Smooth muscle cell (in vitro differentiated cells): ENCODE measurements at regions not wholly inside any gene's neighbourhood (a gene's known extent, or its start where the extent isn't known, plus 50 kb on each side); places are given as distances from the start of the nearest gene placed in this dataset.

Experiments used
- DNase-seq: peaks from one replicate; lab custom pipeline; 2025; ENCODE audit not compliant: unreplicated experiment; lab: John Stamatoyannopoulos, UW
- H2AFZ ChIP-seq: fragments of 200-600 bp; sonication (generic); 2 replicates; pipeline ENCODE4 v1.6.0; 2016; ENCODE audit warnings: antibody characterized with exemption, low read depth, mild to moderate bottlenecking
- H3F3A ChIP-seq: fragments of 200-600 bp; sonication (generic); 2 replicates; pipeline ENCODE4 v1.6.0; 2017; ENCODE audit warnings: antibody characterized with exemption, low read depth
- H3K27ac ChIP-seq: fragments of 200-600 bp; sonication (generic); 2 replicates; pipeline ENCODE4 v1.5.1; 2016; ENCODE audit warnings: low read depth, mild to moderate bottlenecking
- H3K27me3 ChIP-seq: fragments of 200-600 bp; sonication (generic); 2 replicates; pipeline ENCODE4 v1.6.1; 2016; ENCODE audit warnings: low read depth, mild to moderate bottlenecking
- H3K36me3 ChIP-seq: fragments of 200-600 bp; sonication (generic); 2 replicates; pipeline ENCODE4 v1.5.1; 2016; ENCODE audit warnings: low read depth
- H3K4me1 ChIP-seq: fragments of 200-600 bp; sonication (generic); 2 replicates; pipeline ENCODE4 v1.5.1; 2016; ENCODE audit warnings: low read depth
- H3K4me2 ChIP-seq: fragments of 200-600 bp; sonication (generic); 2 replicates; pipeline ENCODE4 v1.6.0; 2016; ENCODE audit warnings: mild to moderate bottlenecking
- H3K4me3 ChIP-seq: fragments of 200-600 bp; sonication (generic); 2 replicates; pipeline ENCODE4 v1.5.1; 2016; ENCODE audit warnings: mild to moderate bottlenecking
- H3K79me2 ChIP-seq: fragments of 200-600 bp; sonication (generic); 2 replicates; pipeline ENCODE4 v1.6.0; 2016; ENCODE audit warnings: low read depth, mild to moderate bottlenecking
- H3K9ac ChIP-seq: fragments of 200-600 bp; sonication (generic); 2 replicates; pipeline ENCODE4 v1.6.0; 2016; ENCODE audit warnings: low read depth
- H3K9me3 ChIP-seq: fragments of 200-600 bp; sonication (generic); replicated peaks from 2 replicates; pipeline ENCODE4 v1.5.1; 2016; ENCODE audit warnings: low read depth
- H4K20me1 ChIP-seq: fragments of 200-600 bp; sonication (generic); 2 replicates; pipeline ENCODE4 v1.6.0; 2016; ENCODE audit warnings: low read depth
- CTCF ChIP-seq: fragments of 200-600 bp; sonication (generic); IDR thresholded peaks from 2 replicates; pipeline ENCODE4 v1.5.1; 2017; ENCODE audit warnings: borderline replicate concordance, mild to moderate bottlenecking, antibody characterized with exemption; ENCODE audit not compliant: insufficient read depth, poor library complexity, severe bottlenecking
- WGBS: methylation state at CpG from one replicate; pipeline ENCODE4 v1.1.7; 2016; ENCODE audit warnings: low lambda C conversion rate; 5-methylcytosine and 5-hydroxymethylcytosine counted together

GRCh38 chr13:66037096-66037495 lies 1193.0 kb downstream of the PCDH9 start:
- Histone ChIP-seq H2AFZ (no peak overlapping the region), H3K4me1 (peaks cover 9% of the 10 kb centered on the region), H3K4me3 (no peak overlapping the region), H4K20me1 (no peaks in the 10 kb centered on the region), H3K79me2 (no peaks in the 10 kb centered on the region), H3K27ac (no peak overlapping the region), H3F3A (no peaks in the 10 kb centered on the region), H3K4me2 (no peak overlapping the region), H3K27me3 (no peaks in the 10 kb centered on the region), H3K9ac (no peak overlapping the region), H3K36me3 (no peaks in the 10 kb centered on the region), H3K9me3 (no peaks in the 10 kb centered on the region)
- WGBS: 81% methylated on average over 2 of the region's 2 CpGs
- no peak for TF ChIP-seq CTCF
- DNase-seq: no peak

GRCh38 chr13:66036636-66037035 lies 1193.5 kb downstream of the PCDH9 start:
- WGBS: 68% methylated on average over 2 of the region's 2 CpGs
- H3K4me2 ChIP-seq: peak overlapping the region; percentile 49
- H3K4me1 ChIP-seq: peaks cover 9% of the 10 kb centered on the region
- no peaks in the 10 kb centered on the region for H4K20me1 ChIP-seq
- H3K4me3 ChIP-seq: no peak overlapping the region
- H3K27me3 ChIP-seq: no peaks in the 10 kb centered on the region
- H2AFZ ChIP-seq: no peak overlapping the region
- H3K9ac ChIP-seq: no peak overlapping the region
- no peaks in the 10 kb centered on the region for H3K9me3 ChIP-seq
- no peaks in the 10 kb centered on the region for H3K79me2 ChIP-seq
- TF ChIP-seq CTCF: no peak
- no peak for DNase-seq
- H3K27ac ChIP-seq: no peak overlapping the region
- no peaks in the 10 kb centered on the region for H3F3A ChIP-seq
- no peaks in the 10 kb centered on the region for H3K36me3 ChIP-seq

- Histone ChIP-seq H3K79me2 (no peaks in the 10 kb centered on the region), H3K9ac (no peak overlapping the region), H2AFZ (no peak overlapping the region), H3F3A (no peaks in the 10 kb centered on the region), H3K9me3 (no peaks in the 10 kb centered on the region), H3K27ac (no peak overlapping the region), H3K27me3 (no peaks in the 10 kb centered on the region), H3K4me1 (peaks cover 9% of the 10 kb centered on the region), H3K4me2 (peak overlapping the region; percentile 49), H4K20me1 (no peaks in the 10 kb centered on the region), H3K36me3 (no peaks in the 10 kb centered on the region), H3K4me3 (no peak overlapping the region)
- no peak for DNase-seq
- 36% methylated on average over 2 of the region's 2 CpGs for WGBS
- no peak for TF ChIP-seq CTCF
These were observed 1194.0 kb downstream of the PCDH9 start for GRCh38 chr13:66036024-66036614.

- no peaks in the 10 kb centered on the region for H3F3A ChIP-seq
- WGBS: 28% methylated on average over 1 of the region's 1 CpG
These were observed 1196.2 kb downstream of the PCDH9 start for GRCh38 chr13:66033924-66034323.

More at GRCh38 chr13:66033924-66034323, 1196.2 kb downstream of the PCDH9 start:
- Histone ChIP-seq H3K36me3 (no peaks in the 10 kb centered on the region), H3K79me2 (no peaks in the 10 kb centered on the region), H3K9me3 (no peaks in the 10 kb centered on the region), H3K4me2 (no peak overlapping the region), H3K9ac (no peak overlapping the region), H2AFZ (no peak overlapping the region), H4K20me1 (no peaks in the 10 kb centered on the region), H3K4me1 (peaks cover 9% of the 10 kb centered on the region), H3K27me3 (no peaks in the 10 kb centered on the region), H3K27ac (no peak overlapping the region), H3K4me3 (no peak overlapping the region)
- no peak for TF ChIP-seq CTCF
- no peak for DNase-seq
